SH-SY5Y (cell line): ENCODE measurements at regions not wholly inside any gene's neighbourhood (a gene's known extent, or its start where the extent isn't known, plus 50 kb on each side); places are given as distances from the start of the nearest gene placed in this dataset.

ENCODE experiments used
- GATA2 ChIP-seq: IDR thresholded peaks from 2 replicates; pipeline ENCODE4 v1.6.1; 2011; ENCODE audit warnings: mild to moderate bottlenecking, low read depth, low read length
- GATA3 ChIP-seq: IDR thresholded peaks from 2 replicates; pipeline ENCODE4 v1.6.1; 2011; ENCODE audit warnings: low read depth, mild to moderate bottlenecking, low read length, moderate library complexity

- TF ChIP-seq GATA2 (no peak), GATA3 (no peak)
These were observed 140.4 kb upstream of the GDF10 start for GRCh38 chr10:47159361-47160260.

- TF ChIP-seq GATA2: no peak
- TF ChIP-seq GATA3: no peak
These were observed 139.6 kb upstream of the GDF10 start for GRCh38 chr10:47160261-47160908.

- TF ChIP-seq GATA3 (no peak), GATA2 (no peak)
These were observed 139.0 kb upstream of the GDF10 start for GRCh38 chr10:47160967-47161366.

- TF ChIP-seq GATA2 (no peak), GATA3 (no peak)
These were observed 138.5 kb upstream of the GDF10 start for GRCh38 chr10:47161465-47161864.

DNA sequence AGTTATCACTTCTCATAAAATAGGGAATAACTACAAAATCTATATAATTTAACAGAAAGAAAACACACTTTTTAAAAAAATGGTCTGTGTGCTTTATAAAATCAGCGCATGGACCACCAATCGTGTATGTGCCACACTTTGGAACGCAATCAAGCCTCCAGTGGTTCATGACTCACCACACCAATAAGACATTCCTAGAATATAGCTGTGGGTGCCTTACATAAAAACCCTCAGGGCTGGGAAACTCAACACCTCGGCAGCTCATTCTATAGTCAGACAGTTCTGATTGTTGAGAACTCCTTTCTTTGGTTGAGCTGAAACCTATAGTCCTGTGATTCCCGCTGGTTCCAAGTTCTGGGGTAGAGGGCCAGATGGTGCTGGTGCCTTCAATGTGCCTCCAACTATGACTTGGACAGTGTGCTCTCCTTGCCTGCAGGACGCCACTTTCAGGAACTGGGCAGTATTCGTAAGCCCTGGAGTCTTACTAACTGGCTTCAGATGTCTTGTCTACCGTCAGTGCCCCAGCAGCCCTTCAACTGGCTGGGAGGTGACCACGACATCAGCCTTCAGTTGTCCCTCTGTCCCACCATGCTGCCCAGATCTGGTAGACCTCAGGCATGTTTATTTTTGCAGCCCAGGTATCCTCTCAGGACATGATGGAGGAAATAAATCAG is 135.7 kb upstream of the GDF10 start:
- TF ChIP-seq GATA2 (no peak), GATA3 (no peak)

GRCh38 chr10:47164800-47165128 is 135.2 kb upstream of the GDF10 start:
- TF ChIP-seq GATA2 (no peak), GATA3 (no peak)

DNA sequence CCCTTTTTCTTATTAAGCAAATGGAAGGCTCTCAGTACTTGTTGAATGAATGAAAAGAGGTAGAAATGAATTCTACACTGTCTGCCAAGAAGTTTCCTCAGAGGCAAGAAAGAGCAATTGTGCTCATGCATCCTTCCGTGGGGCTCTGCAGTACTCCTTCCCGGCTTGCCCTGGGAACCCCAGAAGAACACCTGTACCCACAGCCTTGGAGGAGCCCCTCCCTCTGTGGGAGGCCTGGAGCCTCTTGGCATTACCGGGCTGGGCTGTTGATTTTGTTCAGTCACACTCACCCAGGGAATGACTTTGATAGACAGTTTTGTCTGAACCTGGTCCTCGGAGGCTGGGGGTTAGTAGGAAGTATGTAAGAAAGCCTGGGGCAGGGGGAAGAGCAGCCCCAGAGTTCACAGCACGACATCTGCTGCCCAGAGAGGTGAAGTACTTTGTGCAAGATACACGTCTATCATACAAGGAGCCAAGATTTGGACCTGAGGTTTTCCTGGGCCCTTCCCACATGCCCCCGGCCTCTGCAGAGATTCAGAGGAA is 134.8 kb upstream of the GDF10 start:
- no peak for TF ChIP-seq GATA3
- no peak for TF ChIP-seq GATA2

GRCh38 chr10:47165711-47166404 is 134.1 kb upstream of the GDF10 start:
- TF ChIP-seq GATA3 (no peak), GATA2 (no peak)

- TF ChIP-seq GATA3: no peak
- no peak for TF ChIP-seq GATA2
These were observed 133.6 kb upstream of the GDF10 start for GRCh38 chr10:47166405-47166777.

DNA sequence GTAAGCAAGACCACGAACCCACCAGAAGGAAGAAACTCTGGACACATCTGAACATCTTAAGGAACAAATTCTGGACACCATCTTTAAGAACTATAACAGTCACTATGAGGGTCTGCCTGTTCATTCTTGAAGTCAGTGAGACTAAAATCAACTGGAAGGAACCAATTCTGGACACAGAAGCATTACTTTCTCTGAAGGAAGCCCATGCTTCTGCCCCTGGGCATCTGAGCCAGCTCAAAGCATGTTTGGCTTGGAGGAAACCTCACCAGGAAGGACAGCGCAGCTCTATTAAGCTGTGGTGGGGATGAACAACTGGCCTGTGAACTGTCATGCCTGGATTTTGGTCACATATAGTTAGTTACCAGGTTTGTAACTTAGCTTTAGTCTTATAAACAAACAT is 132.4 kb upstream of the GDF10 start:
- TF ChIP-seq GATA3: no peak
- TF ChIP-seq GATA2: no peak

GRCh38 chr10:47169581-47169980 is 130.4 kb upstream of the GDF10 start:
- TF ChIP-seq GATA3: no peak
- TF ChIP-seq GATA2: no peak

GRCh38 chr10:47173929-47174442 is 126.0 kb upstream of the GDF10 start:
- TF ChIP-seq GATA2 (no peak), GATA3 (no peak)

DNA sequence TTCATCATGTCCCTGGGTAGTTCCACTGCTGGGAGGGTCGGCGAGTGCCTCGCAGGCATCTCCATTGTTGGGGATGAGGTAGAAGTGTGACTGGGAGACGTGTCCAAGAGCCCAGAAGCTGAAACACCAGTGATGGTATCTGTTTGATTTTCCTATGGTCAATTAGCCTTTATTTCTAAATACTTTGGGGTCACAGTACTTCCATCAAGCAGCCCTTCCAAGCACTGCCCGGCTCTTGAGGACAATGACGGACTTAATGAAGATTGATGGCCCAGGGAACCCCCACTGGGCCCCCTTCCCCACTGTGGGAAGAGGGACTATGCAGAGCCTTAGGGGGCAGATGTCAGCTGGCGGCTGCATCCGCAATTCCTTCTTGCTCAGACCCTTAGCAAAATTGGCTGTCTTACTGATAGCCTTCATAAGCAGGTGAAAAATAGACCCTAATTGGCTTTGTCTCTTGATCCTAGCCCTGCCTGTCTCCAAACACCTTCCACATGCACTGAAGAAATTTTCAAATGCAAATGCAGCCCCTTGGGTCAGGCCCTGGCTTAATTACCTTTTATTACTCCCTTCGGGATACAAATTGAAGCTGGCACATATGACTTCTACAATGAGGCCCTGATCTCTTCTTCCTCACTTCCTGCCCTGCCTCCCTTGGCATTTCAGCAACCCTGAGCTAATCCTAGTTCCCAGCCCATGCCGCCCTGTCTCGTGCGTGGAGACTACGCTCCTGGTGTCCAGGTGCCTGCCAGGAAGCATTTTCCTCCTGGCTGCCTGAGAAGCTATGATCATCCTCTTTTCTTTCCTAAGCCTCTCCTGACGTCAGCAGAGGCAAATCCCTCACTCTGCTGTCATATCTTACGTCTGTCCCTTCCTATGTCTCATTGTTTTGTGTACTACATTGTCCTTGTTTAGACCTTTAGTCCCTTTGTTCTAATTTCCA is 124.5 kb upstream of the GDF10 start:
- TF ChIP-seq GATA2 (no peak), GATA3 (no peak)
